ENCODE measurements at regions not wholly inside any gene's neighbourhood (a gene's known extent, or its start where the extent isn't known, plus 50 kb on each side); places are given as distances from the start of the nearest gene placed in this dataset.

DNA sequence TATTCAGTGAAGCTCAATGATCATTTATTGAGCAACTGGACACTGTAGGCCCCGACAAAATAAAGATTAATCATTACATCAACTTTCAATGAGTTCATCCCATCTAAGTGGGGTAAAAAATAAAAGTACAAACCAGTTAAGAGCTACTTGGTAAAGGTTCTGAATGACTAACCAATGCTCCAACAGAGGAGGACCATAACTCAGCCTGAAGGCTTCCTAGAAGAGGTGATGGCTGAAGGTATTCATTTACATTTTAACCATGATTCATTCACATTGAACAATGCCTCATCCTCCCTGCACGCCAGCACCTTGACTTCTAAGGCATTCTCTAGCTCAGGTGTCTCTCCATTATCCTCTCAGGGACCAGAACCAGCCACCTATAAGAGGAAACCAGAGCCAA, 201.4 kb downstream of the ZNF462 start:
- no peak for DNase-seq (ENCODE audit: low read depth)

DNA sequence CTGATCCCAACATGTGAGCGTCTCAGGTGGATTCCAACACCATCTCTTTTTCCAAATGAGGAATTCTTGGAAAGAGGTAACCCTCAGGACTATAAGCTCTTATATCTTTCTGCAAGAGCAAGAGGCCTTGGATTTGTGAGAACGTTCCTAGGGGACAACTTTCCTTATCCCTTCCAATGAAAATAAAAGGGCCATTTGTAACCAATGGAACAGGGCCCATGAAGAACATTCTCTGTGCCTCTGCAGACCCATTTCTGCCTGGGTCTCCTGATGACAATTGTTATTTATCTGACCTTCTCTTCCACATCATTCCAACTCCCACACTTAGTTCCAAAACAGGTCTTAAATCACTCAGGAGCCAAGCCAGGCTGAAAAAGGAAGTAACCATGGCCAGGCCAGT, 202.6 kb downstream of the ZNF462 start:
- no peak for DNase-seq (ENCODE audit: low read depth)

DNA sequence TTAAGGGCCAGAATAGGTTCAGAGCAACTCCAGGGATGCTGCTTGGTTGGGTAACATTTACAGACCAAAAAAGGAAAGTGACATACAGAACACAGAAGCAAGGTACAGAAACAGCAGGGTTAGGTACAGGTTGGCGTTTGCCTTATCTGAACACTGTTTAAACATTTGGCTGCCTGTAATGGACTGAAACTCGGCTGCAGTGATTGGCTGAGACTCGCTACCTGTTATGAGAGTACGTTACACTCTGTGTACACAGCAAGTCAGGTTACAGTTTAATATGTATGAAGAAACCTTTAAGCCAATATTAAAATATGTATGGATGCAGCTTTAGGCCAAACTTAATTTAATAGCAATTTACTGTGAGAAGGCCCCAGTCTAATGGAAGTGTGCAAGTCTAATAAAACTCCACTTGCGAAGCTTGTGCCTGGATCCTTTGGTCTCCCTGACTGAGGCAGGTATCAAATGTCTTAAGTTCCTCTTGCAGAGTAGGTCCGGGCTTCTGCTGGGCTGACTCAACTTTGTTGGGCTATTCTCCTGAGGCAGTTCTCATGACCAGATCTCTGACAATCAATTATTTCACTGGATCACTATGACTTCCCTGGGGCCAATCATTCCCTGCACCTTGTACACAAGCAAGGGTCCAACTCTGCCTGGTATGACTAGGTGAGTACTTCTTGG, 204.9 kb downstream of the ZNF462 start:
- DNase-seq (ENCODE audit: low read depth): no peak

DNA sequence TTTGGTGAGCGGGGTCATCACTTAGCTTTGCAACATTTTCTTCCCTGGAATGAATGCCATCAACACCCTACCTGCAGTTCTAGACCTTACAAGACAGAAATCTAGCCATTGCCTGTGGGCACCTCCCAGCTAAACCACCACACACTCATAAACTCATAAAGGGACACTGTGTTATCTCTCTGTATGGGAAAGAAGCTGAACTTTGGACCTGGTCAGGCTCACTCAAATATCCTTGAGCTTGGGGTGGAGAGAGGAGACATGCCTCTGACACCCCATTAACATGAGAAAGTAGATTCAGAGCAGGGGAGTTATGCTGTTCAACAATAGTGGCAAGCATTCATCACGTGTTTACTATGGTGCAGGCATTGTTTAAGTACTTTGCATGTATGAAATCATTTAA, 205.6 kb downstream of the ZNF462 start:
- no peak for DNase-seq (ENCODE audit: low read depth)

DNA sequence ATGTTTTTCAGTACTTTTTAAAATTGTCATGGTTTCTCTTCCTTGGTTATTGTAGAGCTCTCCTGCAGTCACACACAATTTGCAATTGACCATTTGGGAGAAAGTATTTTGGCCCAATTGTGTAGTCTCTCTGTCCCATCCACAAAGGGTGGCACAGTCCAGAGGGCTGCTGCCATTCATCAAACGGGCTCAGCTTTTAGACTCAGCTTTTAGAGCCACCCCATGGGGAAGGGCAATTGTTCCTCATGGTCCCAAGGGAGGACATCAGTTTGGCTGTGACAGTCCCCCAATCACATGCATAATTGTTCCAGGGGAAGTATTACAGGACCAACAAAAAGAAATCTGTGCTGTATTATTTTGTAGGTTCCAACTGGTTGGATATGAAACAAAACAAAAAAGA, 207.6 kb downstream of the ZNF462 start:
- no peak for DNase-seq (ENCODE audit: low read depth)

DNA sequence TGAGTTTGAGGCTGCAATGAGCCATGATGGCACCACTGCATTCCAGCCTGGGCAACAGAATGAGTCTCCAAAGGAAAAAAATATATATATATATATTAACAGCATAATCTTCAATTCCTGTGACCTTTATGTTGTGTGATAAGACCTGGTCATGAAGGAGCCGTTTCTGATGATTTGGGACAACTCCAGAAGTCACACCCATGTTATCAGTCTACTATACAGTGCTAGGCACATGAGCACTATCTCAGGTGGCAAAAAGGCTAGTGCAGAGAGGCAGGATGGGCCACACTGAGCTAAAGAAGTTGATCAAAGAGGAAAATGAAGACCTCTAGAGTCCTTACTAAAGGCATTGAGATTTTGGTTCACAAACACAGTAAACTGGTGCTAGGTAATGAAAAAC, 205.0 kb upstream of the RAD23B start:
- no peak for DNase-seq (ENCODE audit: low read depth)

DNA sequence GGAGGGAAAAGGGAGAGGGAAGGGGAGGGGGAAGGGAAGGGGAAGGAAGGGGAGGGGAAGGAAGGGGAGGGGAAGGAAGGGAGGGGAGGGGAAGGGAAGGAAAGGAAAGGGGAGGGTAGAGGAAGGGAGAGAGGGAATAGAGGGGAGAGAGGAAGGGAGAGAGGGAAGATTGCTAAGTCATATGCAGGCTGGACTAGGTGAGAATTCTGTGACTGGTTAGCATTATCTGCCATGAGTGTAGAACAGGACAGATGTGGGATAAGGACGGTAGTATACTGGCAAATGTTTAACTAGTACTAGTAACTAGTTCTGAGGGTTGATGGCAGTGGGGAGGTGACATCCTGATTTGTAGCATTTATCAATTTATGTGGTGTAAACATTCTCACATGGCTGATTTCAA, 203.5 kb upstream of the RAD23B start:
- DNase-seq (ENCODE audit: low read depth): no peak

DNA sequence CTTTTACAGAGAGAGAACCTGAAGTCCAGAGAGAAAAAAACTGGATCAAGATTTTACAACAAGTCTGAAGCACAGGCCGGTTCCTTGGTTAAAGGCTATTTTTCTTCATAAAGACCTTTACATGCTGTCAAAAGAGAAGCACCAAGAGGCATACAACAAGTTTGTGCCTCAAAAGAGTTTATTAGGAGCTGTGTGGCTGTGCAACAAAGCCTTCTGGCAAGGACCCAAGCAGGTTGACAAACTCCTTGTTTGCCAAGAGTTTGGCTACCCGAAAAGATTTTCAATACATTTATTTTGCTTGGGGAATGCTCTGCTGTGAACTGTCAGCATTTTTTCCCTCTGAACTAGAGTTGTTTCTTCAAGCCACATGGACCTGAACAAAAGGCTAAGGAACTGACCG, 202.9 kb upstream of the RAD23B start:
- no peak for DNase-seq (ENCODE audit: low read depth)

DNA sequence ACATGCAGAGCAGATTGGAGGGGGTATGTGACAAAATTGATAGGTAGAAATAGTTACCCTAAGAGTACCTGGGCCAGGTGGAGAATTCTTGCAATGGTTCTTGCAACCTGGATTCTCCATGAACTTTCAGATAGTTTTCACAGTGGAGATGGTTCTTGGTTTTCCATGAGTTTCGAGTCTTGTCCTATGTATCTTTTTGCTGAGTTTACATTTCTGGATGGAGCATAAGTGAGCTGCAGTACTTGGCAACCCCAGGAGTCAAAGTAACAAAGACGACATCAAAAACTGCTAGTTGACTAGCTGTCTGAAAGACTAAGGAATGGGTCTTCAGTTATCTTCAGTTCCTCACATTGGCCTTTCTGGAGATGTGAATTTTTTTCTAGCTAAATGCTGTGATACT, 196.6 kb upstream of the RAD23B start:
- no peak for DNase-seq (ENCODE audit: low read depth)

DNA sequence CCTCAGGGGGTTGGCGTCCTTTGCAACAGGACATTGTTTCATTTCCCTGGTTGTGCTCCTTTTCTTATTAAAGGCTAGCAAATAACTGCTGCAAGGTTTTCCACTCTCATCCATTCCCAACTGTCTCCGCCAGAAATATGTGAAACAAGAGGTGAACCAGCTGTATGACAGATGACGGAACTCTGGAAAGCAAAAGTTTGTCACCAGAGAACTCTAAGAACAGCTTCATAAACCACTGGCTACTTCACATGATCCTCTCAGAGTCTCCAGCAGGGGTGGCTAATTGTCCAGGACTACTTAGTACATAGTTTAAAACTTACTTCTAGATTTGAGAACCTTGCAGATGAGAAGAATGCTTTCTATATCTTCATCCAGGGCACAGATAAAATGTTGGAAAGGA, 195.9 kb upstream of the RAD23B start:
- no peak for DNase-seq (ENCODE audit: low read depth)

DNA sequence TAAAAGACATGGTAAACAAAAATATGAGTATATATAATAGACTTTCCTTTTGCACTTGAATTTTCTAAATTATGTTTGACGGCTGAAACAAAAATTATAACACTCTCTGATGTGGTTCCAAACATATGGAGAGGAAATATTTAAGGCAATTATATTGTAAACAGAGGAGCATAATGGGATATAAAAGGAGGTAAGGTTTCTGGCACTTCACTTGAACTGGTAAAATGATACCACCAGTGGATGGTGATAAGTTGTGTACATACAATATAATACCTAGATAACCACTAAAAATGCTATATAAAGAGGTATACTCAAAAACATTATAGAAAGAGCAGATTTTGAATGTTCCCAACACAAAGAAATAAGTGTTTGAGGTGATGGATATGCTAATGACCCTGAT, 192.9 kb upstream of the RAD23B start:
- no peak for DNase-seq (ENCODE audit: low read depth)

DNA sequence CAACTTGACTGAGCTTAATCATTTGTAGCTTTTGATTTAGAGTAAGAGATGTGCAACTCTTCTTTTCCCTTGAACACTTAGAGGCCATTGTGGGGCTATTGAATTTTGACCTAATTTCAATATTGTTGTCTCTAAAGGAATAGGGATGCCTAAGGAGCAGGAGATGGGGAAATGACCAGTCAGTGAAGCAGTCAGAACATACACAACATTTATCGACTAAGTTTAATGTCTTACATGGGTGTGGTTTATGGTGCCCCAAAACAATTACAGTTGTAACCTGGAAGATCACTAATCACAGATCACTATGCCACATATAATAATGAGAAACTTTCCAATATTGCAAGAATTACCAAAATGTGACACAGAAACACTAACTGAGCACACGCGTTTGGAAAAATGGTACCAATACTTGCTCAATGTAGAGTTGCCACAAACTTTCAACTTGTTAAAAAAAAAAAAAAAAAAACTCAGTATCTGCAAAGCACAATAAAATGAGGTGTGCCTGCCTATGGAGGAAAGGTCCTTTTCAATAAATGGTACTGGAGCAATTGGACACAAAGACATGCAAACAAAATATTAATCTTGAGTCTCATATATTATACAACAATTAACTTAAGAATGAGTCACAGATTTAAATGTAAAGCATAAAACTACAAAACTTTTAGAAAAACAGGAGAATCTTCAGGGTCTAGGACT, 189.6 kb upstream of the RAD23B start:
- no peak for DNase-seq (ENCODE audit: low read depth)

DNA sequence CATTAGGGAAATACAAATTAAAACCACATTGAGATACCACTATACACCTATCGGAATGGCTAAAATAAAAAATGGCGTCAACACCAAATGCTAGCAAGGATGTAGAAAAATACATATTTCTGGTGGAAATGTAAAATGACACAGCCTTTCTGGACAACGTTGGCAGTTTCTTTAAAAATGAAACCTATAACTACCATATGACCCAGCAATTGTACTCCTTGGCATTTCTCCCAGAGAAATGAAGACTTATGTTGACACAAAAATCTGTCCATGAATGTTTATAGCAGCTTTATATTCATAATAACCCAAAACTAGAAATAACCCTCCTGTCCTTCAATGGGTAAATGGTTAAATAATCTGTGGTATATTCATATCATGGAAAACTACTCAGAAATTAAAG, 188.7 kb upstream of the RAD23B start:
- no peak for DNase-seq (ENCODE audit: low read depth)

DNA sequence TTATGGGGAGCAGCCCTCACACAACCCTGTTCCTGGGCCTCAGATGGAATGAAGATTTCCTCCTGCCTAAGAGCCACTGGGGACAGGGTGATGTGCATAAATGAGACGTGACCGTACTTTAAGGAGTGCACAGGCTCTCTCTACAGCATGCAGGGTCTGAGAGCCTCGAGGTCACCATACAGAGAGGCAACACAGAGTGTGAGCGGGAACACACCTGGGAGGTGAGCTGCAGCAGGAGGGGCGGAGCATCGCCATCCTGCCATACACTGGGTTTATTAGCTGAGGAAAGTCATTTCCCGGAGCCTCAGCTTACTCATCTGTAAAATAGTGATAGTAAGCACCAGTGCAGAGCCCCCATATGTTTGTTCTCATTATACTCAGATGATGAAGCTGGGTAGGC, 182.5 kb upstream of the RAD23B start:
- no peak for DNase-seq (ENCODE audit: low read depth)

DNA sequence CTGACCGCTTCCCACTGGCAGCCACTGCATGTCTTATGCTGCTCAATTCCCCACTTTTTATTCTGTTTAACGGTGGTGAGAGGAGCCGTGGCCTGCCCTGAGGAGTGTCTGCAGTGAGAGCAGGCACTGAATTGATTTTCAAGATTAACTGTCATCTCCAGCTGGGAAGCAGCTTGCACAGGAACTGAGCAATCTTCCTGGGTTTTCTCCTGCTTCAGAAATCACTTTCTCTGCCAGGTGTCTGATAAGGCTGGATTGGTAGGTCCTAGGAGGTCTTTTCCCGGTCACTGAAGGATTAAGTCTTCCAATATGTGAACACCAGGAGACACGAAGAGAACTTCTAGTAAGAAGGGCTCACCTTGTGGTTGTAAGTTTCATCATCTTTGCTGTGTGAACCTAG, 181.1 kb upstream of the RAD23B start:
- DNase-seq (ENCODE audit: low read depth): no peak

DNA sequence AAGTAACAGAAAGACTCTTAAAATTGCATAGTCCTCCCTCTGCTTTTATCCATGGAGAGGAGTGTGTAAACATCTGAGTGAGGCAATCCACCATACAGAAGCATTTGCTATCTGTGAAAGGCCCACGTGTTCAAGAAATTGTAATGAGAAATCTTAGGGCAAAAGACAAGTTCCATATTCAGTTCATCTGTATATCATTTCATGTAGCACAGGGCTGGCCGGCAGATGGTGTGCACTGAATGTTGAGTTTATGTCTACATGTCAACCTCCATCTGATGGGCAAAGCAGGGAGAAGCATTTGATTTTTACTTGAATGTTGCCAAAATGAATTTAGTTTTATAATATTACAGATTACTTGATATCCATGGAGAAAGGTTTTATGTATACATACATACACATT, 179.5 kb upstream of the RAD23B start:
- DNase-seq (ENCODE audit: low read depth): no peak

DNA sequence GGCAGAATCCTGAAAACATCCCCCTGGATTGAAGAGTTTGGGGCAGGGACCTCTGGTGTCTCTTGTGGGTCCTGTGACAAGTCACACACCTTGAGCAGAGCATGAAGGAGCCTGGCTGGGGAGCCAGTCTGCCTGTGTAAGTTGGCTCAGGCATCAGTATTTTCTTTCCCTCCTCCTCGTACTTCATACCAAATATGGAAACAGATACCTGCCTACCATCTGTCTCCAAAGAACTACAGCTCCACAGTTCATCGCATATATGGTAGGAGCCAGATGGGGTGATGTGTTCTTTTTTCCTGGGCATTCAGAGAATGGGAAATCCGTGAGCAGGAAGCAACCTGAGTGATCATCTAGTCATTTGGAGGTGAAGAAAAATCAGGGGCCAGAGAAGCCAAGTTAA, 177.3 kb upstream of the RAD23B start:
- DNase-seq (ENCODE audit: low read depth): no peak

DNA sequence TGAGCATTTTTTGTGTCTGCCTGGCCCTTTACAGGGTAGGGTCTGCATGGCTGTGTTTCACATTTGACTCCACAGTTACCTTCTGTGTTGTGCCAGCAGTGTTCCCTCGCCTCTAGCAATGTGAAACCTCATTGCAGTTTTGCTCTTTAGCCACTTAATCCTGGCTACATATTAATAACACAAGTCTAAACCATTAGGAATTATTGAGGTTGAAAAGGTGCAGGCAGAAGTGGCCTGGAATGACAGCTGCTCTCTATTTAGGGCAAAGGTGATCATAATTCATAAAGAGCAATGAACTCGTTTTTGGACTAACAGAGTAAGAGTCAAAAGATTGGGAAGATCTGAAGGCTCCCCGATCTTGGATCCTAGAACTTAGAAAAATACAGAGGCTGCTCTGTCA, 176.7 kb upstream of the RAD23B start:
- DNase-seq (ENCODE audit: low read depth): no peak

DNA sequence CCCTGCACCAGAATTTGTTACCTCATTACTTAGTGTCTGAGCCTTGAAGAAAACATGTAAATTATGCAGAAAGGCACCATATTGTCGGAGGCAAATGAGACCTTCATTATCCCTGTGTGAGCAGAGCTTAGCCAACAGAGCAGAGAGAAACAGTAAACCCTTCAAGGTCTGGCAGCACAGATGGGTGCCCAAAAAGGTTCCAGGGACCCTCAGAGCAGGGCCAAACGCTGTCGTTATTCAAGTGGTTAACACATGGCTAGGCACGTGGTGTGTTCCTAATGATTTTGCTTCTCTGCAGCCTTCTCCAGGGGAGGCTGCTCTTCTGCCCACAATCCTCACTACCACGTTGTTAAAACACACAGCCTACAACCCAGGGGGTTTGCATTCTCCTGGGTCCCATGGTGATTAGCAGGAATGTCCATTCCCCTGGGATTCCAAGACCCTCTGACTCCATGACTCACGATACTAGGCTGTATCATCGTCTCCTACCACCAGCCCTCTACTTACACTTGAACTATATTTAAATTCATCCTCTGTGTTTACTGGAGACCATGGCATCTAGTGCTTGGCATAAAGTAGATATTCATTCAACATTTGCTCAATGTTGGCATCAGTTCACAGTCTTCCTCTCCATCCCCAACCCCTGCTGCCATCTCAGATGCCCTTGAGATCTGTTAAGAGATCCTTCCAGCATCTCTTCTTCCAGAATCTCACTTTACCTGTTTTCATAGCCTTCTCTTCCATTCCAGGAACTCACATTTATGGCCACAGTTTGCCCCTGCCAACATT, 174.5 kb upstream of the RAD23B start:
- DNase-seq (ENCODE audit: low read depth): no peak

DNA sequence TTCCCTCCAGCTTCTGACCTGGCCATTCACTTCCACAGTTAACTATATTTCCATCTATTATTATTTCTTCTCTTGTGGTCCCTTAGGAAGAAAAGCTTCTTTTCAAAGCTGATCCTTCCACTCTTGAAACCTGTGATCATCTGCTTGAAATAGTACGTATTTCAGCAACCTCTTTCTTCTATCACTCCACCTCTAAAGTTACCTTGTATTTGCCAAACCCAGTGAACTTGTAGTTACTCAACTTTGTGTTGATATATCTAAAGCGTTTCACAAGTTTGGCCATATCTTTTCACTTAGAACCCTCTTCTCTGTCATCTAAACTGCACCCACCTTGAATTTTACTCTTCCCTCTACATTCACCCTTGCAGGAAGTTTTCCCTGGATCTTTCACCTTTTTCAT, 173.8 kb upstream of the RAD23B start:
- DNase-seq (ENCODE audit: low read depth): no peak

DNA sequence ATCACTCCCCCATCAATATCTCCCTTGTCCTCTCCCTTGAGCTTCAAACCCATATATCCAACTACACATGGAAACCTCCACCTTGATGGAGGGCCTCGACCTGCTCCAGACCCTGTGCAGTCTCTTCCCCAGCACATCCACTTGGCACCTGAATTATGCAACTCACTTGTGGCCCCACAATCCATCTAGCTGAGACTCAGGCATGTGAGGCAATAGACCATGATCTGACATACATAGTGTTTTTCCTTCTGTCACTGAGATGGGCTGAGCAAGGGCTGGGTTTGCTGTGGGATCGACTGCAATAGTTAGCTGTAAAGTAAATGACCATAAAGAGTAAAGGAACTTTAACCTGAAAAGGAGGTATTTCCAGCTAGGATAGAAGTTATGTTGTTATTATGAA, 172.9 kb upstream of the RAD23B start:
- DNase-seq (ENCODE audit: low read depth): no peak

DNA sequence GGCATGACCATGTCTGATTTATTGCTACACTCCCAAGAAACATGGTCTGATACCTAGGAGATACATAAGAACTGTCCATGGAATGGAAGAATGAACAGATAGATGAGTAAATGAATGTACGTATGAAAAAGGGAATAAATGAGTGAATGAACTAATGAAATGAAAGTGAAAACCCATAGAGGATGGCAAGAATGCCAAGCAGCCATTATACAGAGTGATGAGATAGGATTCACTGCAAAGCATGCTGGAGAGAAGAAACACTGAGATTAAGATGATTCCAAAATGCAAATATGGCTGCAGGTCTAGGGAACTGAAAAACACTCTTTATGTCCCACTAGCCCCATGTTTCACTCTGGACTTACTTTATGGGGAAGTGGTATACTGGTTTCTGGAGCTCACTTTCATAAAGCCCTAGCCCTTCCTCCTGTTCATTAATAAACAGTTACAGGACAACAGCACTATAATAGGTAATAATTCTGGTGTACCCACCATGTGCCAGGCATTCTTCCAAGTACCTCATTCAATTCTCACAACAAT, 170.3 kb upstream of the RAD23B start:
- DNase-seq (ENCODE audit: low read depth): no peak
